WERI-Rb-1 (cell line): ENCODE measurements at regions not wholly inside any gene's neighbourhood (a gene's known extent, or its start where the extent isn't known, plus 50 kb on each side); places are given as distances from the start of the nearest gene placed in this dataset.

Experiments
- DNase-seq: peaks from one replicate; pipeline ENCODE4 v3.0.0-alpha.2; 2020
- H3K27ac ChIP-seq: fragments of 250-450 bp; sonication (Bioruptor Pico); 2 replicates; pipeline ENCODE4 v1.5.1; 2020; ENCODE audit warnings: mild to moderate bottlenecking, moderate library complexity
- H3K27me3 ChIP-seq: fragments of 250-450 bp; sonication (Bioruptor Pico); 2 replicates; pipeline ENCODE4 v1.5.1; 2021; ENCODE audit warnings: mild to moderate bottlenecking, low read depth, moderate library complexity; ENCODE audit not compliant: insufficient read depth, severe bottlenecking
- H3K36me3 ChIP-seq: fragments of 250-450 bp; sonication (Bioruptor Pico); 2 replicates; pipeline ENCODE4 v1.5.1; 2020; ENCODE audit warnings: mild to moderate bottlenecking, moderate library complexity
- H3K4me3 ChIP-seq: 2 replicates; pipeline ENCODE4 v1.5.1; 2011; ENCODE audit warnings: low read depth, mild to moderate bottlenecking, control low read depth, low read length
- H3K9me3 ChIP-seq: fragments of 250-450 bp; sonication (Bioruptor Pico); 2 replicates; pipeline ENCODE4 v1.5.1; 2021; ENCODE audit warnings: mild to moderate bottlenecking, moderate library complexity; ENCODE audit not compliant: severe bottlenecking
- CTCF ChIP-seq: IDR thresholded peaks from 2 replicates; pipeline ENCODE4 v1.5.1; 2011; ENCODE audit warnings: low read depth, mild to moderate bottlenecking, control low read depth, inconsistent platforms, low read length

- DNase-seq, result no peak
- Histone ChIP-seq H3K9me3 (no peaks in the 10 kb centered on the region), H3K27ac (no peak overlapping the region), H3K4me3 (no peak overlapping the region), H3K36me3 (no peaks in the 10 kb centered on the region), H3K27me3 (no peaks in the 10 kb centered on the region)
- no peak for TF ChIP-seq CTCF
These were observed 549.8 kb downstream of the KCTD8 start for GRCh38 chr4:43898836-43899235.

DNA sequence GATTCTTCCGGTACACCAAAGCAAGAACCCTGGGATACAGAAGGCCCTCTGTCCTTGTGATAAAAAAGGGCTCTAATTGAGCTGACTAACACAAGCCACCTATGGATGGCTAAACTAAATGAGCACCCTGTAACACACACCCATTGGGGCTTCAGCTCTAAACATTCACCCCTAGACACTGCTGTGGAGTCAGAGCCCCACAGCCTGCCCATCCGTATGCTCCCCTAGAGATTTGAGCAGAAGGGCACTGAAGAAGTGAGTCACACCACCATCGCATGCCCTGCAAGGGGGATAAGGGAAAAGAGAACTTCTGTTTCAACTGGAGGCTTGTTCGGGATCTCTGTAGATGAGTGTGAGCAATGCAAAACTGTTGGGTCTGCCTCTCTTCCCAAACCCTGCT lies 545.2 kb downstream of the KCTD8 start:
- TF ChIP-seq CTCF, result no peak
- DNase-seq, result no peak

DNA sequence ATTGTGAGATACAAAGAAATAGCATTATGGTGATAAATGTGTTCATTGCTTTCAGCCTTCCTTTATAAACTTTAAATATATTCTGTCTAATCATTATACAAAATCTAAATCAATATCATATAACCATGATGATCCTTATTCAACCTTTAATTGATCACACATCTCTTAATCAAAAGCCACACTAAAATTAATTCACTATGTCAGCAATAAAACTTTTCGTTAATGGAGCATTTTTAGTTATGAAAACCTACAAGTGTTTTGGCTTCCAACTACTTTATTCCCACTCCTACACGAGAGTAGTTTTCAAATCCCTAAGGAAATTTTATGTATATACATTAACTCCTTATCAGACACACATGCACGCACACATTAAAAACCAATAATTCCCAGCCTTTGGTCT lies 530.2 kb downstream of the KCTD8 start:
- DNase-seq, result no peak
- no peak overlapping the region for H3K27ac ChIP-seq
- H3K36me3 ChIP-seq, result no peaks in the 10 kb centered on the region
- H3K27me3 ChIP-seq, result no peaks in the 10 kb centered on the region
- no peak for TF ChIP-seq CTCF
- H3K9me3 ChIP-seq, result no peaks in the 10 kb centered on the region
- no peak overlapping the region for H3K4me3 ChIP-seq

More for the DNA sequence above, 545.2 kb downstream of the KCTD8 start:
- Histone ChIP-seq H3K27ac (no peak overlapping the region), H3K4me3 (no peak overlapping the region), H3K27me3 (no peaks in the 10 kb centered on the region), H3K9me3 (no peaks in the 10 kb centered on the region), H3K36me3 (no peaks in the 10 kb centered on the region)

- Histone ChIP-seq H3K4me3 (no peak overlapping the region), H3K36me3 (no peaks in the 10 kb centered on the region), H3K27ac (no peak overlapping the region), H3K27me3 (no peaks in the 10 kb centered on the region), H3K9me3 (no peaks in the 10 kb centered on the region)
- no peak for TF ChIP-seq CTCF
- DNase-seq, result no peak
These were observed 516.2 kb downstream of the KCTD8 start for GRCh38 chr4:43932448-43932847.

GRCh38 chr4:43943998-43944397 lies 504.6 kb downstream of the KCTD8 start:
- no peak for TF ChIP-seq CTCF
- H3K27ac ChIP-seq, result no peak overlapping the region
- no peaks in the 10 kb centered on the region for H3K36me3 ChIP-seq
- no peaks in the 10 kb centered on the region for H3K27me3 ChIP-seq
- no peak for DNase-seq
- no peak overlapping the region for H3K4me3 ChIP-seq
- H3K9me3 ChIP-seq, result no peaks in the 10 kb centered on the region

GRCh38 chr4:43959976-43960375 lies 488.6 kb downstream of the KCTD8 start:
- Histone ChIP-seq H3K27me3 (no peaks in the 10 kb centered on the region), H3K9me3 (no peaks in the 10 kb centered on the region), H3K36me3 (no peaks in the 10 kb centered on the region), H3K27ac (no peak overlapping the region), H3K4me3 (no peak overlapping the region)
- DNase-seq, result no peak
- no peak for TF ChIP-seq CTCF
